Astrocyte (in vitro differentiated cells and primary cell): ENCODE measurements at regions not wholly inside any gene's neighbourhood (a gene's known extent, or its start where the extent isn't known, plus 50 kb on each side); places are given as distances from the start of the nearest gene placed in this dataset.
"Not testable (repeated sequence)": the region's sequence is repeated elsewhere in the genome, so short reads cannot be mapped to it uniquely, and the experiment has no call there.

Experiments
- DNase-seq: peaks from one replicate; pipeline ENCODE4 v3.0.0-alpha.2; 2010; ENCODE audit warnings: low read depth
- FAIRE-seq: peaks from 2 replicates; lab custom pipeline; 2011; peaks lifted over from hg19 to GRCh38; lab: Jason Lieb, UNC
- H2AFZ ChIP-seq: 2 replicates; pipeline ENCODE4 v1.6.0; 2012; ENCODE audit warnings: low read depth, low read length, inconsistent platforms
- H3K27ac ChIP-seq: 2 replicates; pipeline ENCODE4 v1.5.1; 2011; ENCODE audit warnings: low read depth, low read length, inconsistent platforms
- H3K27me3 ChIP-seq: 2 replicates; pipeline ENCODE4 v1.6.0; 2011; ENCODE audit warnings: low read length, inconsistent platforms; ENCODE audit not compliant: insufficient read depth
- H3K36me3 ChIP-seq: 2 replicates; pipeline ENCODE4 v1.5.1; 2011; ENCODE audit warnings: low read length, inconsistent platforms; ENCODE audit not compliant: insufficient read depth
- H3K4me1 ChIP-seq: 2 replicates; pipeline ENCODE4 v1.5.1; 2011; ENCODE audit warnings: low read length, inconsistent platforms; ENCODE audit not compliant: insufficient read depth
- H3K4me2 ChIP-seq: 2 replicates; pipeline ENCODE4 v1.6.0; 2012; ENCODE audit warnings: low read length, inconsistent platforms
- H3K4me3 ChIP-seq: 2 replicates; pipeline ENCODE4 v1.5.1; 2011; ENCODE audit warnings: low read depth, mild to moderate bottlenecking, low read length, inconsistent platforms; ENCODE audit not compliant: insufficient read depth
- H3K79me2 ChIP-seq: 2 replicates; pipeline ENCODE4 v1.6.0; 2012; ENCODE audit warnings: mild to moderate bottlenecking, low read length, inconsistent platforms; ENCODE audit not compliant: insufficient read depth
- H3K9ac ChIP-seq: 2 replicates; pipeline ENCODE4 v1.6.0; 2012; ENCODE audit warnings: mild to moderate bottlenecking, low read length, inconsistent platforms
- H3K9me3 ChIP-seq: 2 replicates; pipeline ENCODE4 v1.5.1; 2012; ENCODE audit warnings: low read depth, mild to moderate bottlenecking, low read length, inconsistent platforms; ENCODE audit not compliant: insufficient read depth
- H4K20me1 ChIP-seq: 2 replicates; pipeline ENCODE4 v1.6.0; 2012; ENCODE audit warnings: low read length, inconsistent platforms; ENCODE audit not compliant: insufficient read depth
- H3K27ac Mint-ChIP-seq: one replicate; pipeline ENCODE4 v1.8.0; 2021; ENCODE audit warnings: mild to moderate bottlenecking, mixed read lengths; ENCODE audit not compliant: unreplicated experiment
- H3K27me3 Mint-ChIP-seq: one replicate; pipeline ENCODE4 v1.8.0; 2021; ENCODE audit warnings: low read depth, mixed read lengths; ENCODE audit not compliant: unreplicated experiment
- H3K36me3 Mint-ChIP-seq: one replicate; pipeline ENCODE4 v1.8.0; 2021; ENCODE audit warnings: low read depth, mixed read lengths; ENCODE audit not compliant: unreplicated experiment
- H3K4me1 Mint-ChIP-seq: one replicate; pipeline ENCODE4 v1.8.0; 2021; ENCODE audit warnings: low read depth, mixed read lengths; ENCODE audit not compliant: unreplicated experiment
- H3K4me3 Mint-ChIP-seq: one replicate; pipeline ENCODE4 v1.8.0; 2021; ENCODE audit warnings: mild to moderate bottlenecking, moderate library complexity, mixed read lengths; ENCODE audit not compliant: unreplicated experiment
- H3K9me3 Mint-ChIP-seq: one replicate; pipeline ENCODE4 v1.8.0; 2021; ENCODE audit warnings: mild to moderate bottlenecking, mixed read lengths; ENCODE audit not compliant: unreplicated experiment
- EZH2 ChIP-seq: IDR thresholded peaks from 2 replicates; pipeline ENCODE4 v1.6.1; 2012; ENCODE audit warnings: mild to moderate bottlenecking, low read length, inconsistent platforms; ENCODE audit not compliant: insufficient read depth
- TF ChIP-seq, protein P1 (sequence below): IDR thresholded peaks from 2 replicates; pipeline ENCODE4 v1.5.1; 2011; ENCODE audit warnings: low read depth, mild to moderate bottlenecking, inconsistent platforms, low read length, moderate library complexity; ENCODE audit not compliant: insufficient read depth

DNA sequence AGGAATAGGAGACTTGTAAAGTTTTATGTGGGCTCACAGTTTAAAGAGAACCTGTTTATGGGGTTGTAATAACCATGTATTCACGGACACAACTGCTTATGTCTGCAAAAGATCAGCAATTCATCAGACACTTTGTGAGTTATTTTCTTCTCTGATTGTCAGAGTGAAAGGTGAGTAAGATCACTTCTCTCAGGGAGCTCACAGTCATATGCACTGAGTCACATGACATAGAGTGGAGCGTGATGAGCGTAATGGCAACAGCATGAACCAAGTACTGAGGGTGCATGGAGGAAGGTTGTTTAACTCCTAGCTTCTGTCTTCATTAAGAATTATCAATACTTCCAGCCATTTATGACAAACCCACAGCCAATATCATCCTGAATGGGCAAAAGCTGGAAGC lies 128.8 kb downstream of the OR4M2 start:
- H3K36me3 Mint-ChIP-seq, H3K4me1 Mint-ChIP-seq, FAIRE-seq, H3K9me3 ChIP-seq, H3K9me3 Mint-ChIP-seq, H3K36me3 ChIP-seq, H3K4me3 ChIP-seq, H3K27ac ChIP-seq, H3K79me2 ChIP-seq, H3K27ac Mint-ChIP-seq, H3K9ac ChIP-seq, H3K4me3 Mint-ChIP-seq, H3K4me2 ChIP-seq, H4K20me1 ChIP-seq, H3K27me3 Mint-ChIP-seq, H2AFZ ChIP-seq, H3K4me1 ChIP-seq, H3K27me3 ChIP-seq, DNase-seq: not testable (repeated sequence)

DNA sequence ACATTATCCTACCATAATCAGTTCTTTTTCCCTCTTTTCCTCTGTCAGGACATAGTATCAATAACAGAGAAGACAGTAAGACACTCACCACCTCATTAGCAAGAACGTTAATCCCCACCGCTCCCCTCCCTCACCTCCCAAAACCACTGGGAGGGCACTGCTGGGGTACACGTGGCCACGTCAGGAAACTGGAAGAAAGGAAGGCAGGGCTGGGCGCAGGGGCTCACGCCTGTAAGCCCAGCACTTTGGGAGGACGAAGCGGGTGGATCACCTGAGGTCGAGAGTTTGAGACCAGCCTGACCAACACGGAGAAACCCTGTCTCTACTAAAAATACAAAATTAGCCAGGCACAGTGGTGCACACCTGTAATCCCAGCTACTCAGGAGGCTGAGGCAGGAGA lies 142.3 kb downstream of the OR4M2 start:
- H2AFZ ChIP-seq, H3K9me3 ChIP-seq, H3K4me3 ChIP-seq, H3K4me3 Mint-ChIP-seq, H3K27me3 ChIP-seq, DNase-seq, H3K4me1 ChIP-seq, H3K27ac ChIP-seq, H3K79me2 ChIP-seq, H3K36me3 Mint-ChIP-seq, H4K20me1 ChIP-seq, H3K4me1 Mint-ChIP-seq, H3K27ac Mint-ChIP-seq, H3K36me3 ChIP-seq, H3K27me3 Mint-ChIP-seq, FAIRE-seq, H3K9ac ChIP-seq, H3K4me2 ChIP-seq: not testable (repeated sequence)
- H3K9me3 Mint-ChIP-seq: peaks cover 38% of the 10 kb centered on the region

DNA sequence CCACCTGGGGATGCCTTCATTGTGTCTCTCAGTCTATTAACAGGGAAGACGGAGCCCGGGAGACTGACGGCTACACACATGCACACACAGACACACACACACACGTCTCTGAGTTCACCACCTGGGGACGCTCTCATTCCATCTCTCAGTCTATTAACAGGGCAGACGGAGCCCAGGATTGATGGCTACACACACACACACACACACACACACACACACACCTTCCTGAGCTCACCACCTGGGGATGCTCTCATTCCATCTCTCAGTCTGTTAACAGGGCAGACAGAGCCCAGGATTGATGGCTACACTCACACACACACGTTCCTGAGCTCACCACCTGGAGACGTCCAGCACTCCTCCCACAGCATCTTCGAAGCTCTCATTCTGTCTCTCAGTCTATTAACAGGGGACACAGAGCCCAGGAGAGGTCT lies 143.9 kb downstream of the OR4M2 start:
- Histone ChIP-seq H2AFZ (no peak overlapping the region), H4K20me1 (no peaks in the 10 kb centered on the region), H3K79me2 (no peaks in the 10 kb centered on the region), H3K4me3 (no peak overlapping the region), H3K9me3 (peaks cover 23% of the 10 kb centered on the region), H3K27ac (no peak overlapping the region), H3K9ac (no peak overlapping the region), H3K36me3 (no peaks in the 10 kb centered on the region), H3K4me1 (no peaks in the 10 kb centered on the region), H3K4me2 (no peak overlapping the region), H3K27me3 (no peaks in the 10 kb centered on the region)
- Mint-ChIP-seq H3K4me3 (no peak overlapping the region), H3K36me3 (no peaks in the 10 kb centered on the region), H3K4me1 (no peaks in the 10 kb centered on the region), H3K27ac (no peak overlapping the region), H3K9me3 (peaks cover 50% of the 10 kb centered on the region), H3K27me3 (no peaks in the 10 kb centered on the region)
- no peak for TF ChIP-seq EZH2
- TF ChIP-seq, protein P1, sequence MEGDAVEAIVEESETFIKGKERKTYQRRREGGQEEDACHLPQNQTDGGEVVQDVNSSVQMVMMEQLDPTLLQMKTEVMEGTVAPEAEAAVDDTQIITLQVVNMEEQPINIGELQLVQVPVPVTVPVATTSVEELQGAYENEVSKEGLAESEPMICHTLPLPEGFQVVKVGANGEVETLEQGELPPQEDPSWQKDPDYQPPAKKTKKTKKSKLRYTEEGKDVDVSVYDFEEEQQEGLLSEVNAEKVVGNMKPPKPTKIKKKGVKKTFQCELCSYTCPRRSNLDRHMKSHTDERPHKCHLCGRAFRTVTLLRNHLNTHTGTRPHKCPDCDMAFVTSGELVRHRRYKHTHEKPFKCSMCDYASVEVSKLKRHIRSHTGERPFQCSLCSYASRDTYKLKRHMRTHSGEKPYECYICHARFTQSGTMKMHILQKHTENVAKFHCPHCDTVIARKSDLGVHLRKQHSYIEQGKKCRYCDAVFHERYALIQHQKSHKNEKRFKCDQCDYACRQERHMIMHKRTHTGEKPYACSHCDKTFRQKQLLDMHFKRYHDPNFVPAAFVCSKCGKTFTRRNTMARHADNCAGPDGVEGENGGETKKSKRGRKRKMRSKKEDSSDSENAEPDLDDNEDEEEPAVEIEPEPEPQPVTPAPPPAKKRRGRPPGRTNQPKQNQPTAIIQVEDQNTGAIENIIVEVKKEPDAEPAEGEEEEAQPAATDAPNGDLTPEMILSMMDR: no peak
- FAIRE-seq (no peak), DNase-seq (no peak)

DNA sequence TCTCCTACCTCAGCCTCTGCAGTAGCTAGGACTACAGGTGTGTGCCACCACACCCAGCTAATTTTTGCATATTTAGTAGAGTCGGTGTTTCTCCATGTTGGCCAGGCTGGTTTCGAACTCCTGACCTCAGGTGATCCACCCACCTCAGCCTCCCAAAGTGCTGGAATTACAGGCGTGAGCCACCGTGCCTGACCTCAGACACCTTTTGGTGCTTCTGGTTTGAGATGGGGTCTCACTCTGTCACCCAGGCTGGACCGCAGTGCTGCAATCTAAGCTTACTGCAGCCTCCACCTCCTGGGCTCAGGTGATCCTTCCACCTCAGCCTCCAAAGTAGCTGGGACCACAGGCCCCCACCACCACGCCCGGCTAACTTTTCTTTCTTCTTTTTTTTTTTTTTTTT lies 144.6 kb downstream of the OR4M2 start:
- H3K9me3 Mint-ChIP-seq: peaks cover 50% of the 10 kb centered on the region
- not testable (repeated sequence) for H3K36me3 Mint-ChIP-seq

More for the DNA sequence above, 144.6 kb downstream of the OR4M2 start:
- H3K4me3 ChIP-seq, H3K27me3 Mint-ChIP-seq, H3K4me1 ChIP-seq, H3K9ac ChIP-seq, FAIRE-seq, H3K27ac Mint-ChIP-seq, H2AFZ ChIP-seq, H3K27ac ChIP-seq, H3K4me3 Mint-ChIP-seq, DNase-seq, H4K20me1 ChIP-seq, H3K4me1 Mint-ChIP-seq, H3K36me3 ChIP-seq, H3K27me3 ChIP-seq, H3K79me2 ChIP-seq, H3K4me2 ChIP-seq: not testable (repeated sequence)
- H3K9me3 ChIP-seq: peaks cover 25% of the 10 kb centered on the region
